GM18502 (cell line): ENCODE measurements at regions not wholly inside any gene's neighbourhood (a gene's known extent, or its start where the extent isn't known, plus 50 kb on each side); places are given as distances from the start of the nearest gene placed in this dataset.

ENCODE experiments used
- ATAC-seq: cut with Tn5 transposase; IDR thresholded peaks from one replicate; pipeline ENCODE4 v1.9.1; 2021; ENCODE audit warnings: mild to moderate bottlenecking; ENCODE audit not compliant: unreplicated experiment, poor library complexity

GRCh38 chr1:83691953-83692500 lies 306.9 kb downstream of the TTLL7 start:
- ATAC-seq = no peak

DNA sequence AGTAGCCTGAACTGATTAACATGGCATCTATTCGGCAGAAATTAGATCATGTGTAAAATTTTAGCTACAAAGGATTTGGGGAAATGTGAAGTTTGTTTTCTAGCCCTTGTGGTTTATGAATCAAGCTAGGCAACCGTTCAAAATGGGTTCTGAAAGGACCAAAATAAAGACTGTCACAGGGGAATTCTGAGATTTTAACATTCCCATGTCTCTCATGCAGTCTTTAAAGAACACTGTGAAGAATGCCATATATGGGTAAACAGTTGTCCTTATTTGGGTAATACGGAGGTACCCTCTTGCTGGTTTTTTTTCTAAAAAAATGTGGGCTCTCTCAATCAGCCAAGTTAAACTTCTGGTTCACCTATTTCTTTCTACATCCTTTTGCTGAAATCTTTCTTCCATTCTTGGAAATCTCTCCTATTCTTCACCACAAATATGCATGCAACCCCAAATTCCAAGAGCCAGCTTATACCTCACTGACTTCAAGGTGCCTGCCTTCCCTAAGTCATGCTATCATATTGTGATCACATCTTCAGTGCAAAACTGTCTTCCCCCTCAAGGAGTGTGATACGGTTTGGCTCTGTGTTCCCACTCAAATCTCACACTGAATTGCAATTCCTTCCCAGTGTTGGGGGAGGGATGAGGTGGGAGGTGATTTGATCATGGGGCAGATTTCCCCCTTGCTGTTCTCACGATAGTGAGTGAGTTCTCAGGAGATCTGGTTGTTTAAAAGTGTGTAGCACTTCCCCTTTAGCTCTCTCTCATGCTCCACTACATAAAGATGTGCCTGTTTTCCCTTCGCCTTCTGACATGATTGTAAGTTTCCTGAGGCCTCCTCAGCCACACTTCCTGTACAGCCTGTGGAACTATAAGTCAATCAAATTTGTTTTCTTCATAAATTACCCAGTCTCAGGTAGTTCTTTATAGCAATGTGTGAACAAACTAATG lies 308.7 kb downstream of the TTLL7 start:
- no peak for ATAC-seq

DNA sequence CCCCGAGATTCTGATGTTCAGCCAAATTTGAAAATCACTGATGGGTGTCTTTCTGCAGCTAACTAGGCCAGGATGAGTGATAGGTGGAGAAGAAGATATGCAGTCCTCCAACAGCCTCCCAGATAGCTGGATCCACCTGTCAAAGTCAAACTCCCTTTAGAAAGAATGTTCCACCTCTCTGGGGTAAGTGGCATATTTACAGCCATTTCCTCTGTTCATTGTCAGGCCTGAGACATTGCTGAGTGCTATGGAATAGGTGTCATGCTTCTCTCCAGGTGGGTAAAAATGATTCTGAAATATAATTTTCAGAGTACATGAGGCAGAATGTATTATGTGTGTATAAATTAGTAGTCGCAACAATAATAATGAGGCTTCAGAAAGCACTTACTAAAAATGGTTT lies 316.8 kb downstream of the TTLL7 start:
- ATAC-seq = no peak

DNA sequence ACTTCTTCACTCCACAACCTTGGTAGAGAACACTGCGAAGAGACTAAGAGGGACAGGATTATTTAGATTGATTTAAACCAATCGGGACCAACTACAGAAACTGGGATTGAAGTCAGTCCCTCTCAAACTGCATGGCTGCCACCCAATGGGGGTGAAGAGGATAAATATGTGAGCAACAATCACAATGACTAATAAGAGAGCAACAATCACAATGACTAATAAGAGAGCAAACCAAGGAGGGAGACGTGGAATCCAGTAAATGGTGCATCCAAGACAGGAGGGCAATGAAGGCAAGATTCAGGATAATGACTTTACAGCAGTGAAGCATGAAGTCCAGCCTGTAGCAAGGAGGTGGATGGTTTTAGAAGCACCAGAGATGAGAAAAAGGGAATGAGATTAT lies 322.8 kb downstream of the TTLL7 start:
- no peak for ATAC-seq

GRCh38 chr1:83673312-83673711 lies 325.6 kb downstream of the TTLL7 start:
- peak; percentile 80 for ATAC-seq

DNA sequence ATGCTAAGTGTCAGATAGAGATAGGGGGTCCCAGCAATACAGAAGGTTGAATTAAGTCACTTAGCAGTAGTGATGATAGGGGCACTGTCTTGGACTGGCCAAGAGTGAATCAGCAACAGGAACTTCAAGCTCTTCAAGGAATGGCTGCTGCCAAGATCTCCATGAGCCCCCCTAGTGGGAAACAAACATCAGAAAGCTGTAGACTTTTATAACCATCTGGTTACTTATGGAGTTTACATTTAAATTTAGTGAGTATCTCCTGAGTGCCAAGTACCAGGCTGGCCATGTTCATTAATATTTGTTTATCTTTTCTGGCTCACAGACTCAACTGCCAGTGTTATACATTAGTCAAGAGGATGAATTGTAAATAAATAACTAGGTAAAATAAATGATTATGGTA lies 327.3 kb downstream of the TTLL7 start:
- ATAC-seq = no peak

DNA sequence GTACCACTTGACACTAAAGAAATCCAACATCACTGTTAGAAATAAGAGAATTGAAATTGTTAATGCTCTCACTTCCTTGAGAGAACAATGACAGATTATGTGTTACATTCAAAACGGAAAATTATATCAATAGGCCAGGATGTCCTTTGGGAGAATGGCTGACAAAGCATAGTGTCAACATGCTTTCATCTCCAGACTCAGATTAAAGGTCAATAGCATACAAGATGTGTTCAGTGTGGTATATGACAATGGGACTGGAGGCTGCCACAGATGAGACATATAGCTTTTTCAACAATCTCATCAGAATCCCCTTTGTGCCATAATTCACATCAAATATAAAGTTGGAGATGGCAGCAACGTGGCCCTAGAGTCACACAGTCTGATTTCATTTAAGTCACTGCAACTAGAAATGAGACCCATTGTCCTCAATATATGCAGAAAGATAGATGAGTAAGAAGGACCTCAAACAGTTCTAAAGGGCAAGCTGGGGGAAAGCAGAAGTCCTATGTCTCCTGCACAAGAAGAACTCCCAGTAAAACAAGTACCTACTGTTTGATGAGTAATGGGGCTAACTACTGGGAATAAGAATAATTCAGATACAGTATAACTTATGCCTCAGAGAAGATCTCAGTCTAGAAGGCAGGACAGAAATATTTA lies 327.9 kb downstream of the TTLL7 start:
- no peak for ATAC-seq

DNA sequence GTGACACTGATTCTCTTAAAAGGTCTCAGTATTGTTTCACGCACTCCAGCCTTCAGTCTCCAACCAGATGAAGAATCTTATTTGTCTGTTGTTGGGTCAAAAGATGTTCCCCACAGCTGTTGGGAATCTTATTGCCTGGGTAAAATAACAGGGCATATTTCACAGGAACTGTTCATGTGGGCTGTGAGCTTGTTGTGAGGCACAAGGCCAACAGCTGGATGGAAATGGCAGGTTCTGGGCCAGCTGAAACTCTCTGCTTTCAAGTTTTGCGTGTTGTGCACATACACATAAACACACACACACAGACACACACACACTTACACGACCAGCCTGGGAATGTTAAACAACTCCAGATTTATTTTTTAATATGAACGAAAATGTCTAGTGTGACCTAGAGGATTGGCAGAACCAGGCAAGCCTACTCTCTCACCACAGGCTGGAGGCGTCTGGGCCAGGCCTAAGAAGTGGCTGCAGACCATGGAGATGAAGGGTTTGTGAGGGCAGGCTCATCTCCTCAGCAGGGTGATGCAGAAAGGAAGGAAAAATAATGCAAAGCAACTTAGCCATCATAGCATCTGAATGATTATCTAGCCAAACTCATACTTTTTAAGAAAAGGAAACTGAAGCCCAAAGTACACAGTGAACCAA lies 357.0 kb downstream of the TTLL7 start:
- no peak for ATAC-seq

DNA sequence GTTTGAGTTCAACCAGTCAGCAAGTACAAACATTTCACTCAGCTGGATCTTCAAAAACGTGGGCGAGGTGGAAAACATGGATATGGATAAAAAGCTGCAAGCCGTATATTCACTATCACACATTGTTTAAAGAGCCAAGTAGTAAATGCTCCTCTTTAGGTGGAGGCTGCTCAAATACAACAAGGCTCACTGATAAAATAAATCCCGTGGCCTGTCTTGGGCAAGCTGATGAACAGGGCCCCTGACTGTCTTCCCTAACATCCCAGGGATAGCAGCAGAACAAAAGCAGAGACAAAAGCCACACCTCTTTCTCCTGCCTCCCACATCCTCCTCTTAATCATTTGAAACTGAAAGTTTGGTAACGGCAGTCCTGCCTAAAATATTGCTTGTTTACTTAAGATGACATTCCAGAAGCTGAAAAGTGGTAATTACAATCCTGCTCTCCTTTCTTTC lies 357.7 kb downstream of the TTLL7 start:
- ATAC-seq = no peak

- no peak for ATAC-seq
Observed at GRCh38 chr1:83639785-83640184, 359.1 kb downstream of the TTLL7 start.

- ATAC-seq = no peak
Observed at GRCh38 chr1:83637586-83637985, 361.3 kb downstream of the TTLL7 start.

DNA sequence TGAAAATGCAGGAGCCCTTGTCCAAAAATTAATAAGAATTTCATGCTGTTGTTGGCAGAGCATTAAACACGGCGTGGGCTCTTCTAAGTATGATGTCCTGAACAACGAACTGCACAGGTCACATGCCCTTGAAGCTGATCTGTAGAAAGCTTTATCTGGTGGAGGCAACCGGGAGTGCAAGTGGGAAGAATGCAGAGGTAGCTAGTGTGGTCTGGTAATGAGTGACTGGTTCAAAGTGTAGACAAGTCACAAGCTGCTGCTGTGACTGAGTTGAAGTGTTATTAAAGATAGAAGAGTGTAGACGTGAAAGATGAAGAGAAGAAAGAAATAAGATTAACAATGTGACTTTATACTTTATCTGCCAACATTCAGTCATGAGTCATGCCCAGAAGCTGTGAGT lies 361.9 kb downstream of the TTLL7 start:
- ATAC-seq = no peak

GRCh38 chr1:83632906-83633305 lies 366.0 kb downstream of the TTLL7 start:
- ATAC-seq = no peak

DNA sequence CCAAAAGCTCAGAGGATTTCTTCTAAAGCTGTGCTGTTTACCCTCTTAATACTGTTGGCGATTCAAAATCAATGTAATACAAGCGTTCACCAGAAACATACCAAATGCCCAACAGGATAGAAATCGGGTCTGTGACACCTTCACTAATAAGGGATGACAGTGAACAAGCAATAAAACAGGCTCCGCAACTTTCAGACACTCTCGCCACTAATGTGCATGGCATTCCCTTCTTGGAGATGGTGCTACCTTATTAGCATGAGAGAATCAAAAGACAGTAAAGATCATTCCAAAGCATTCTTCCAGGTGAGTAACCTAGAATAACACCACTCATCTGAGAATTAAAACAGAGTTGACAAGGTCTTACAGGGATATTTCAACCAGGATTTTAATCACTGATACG lies 367.1 kb downstream of the TTLL7 start:
- ATAC-seq = no peak

- no peak for ATAC-seq
Observed at GRCh38 chr1:83627045-83627444, 371.9 kb downstream of the TTLL7 start.

- ATAC-seq = no peak
Observed at GRCh38 chr1:83626603-83627002, 372.3 kb downstream of the TTLL7 start.

GRCh38 chr1:83625646-83626045 lies 373.3 kb downstream of the TTLL7 start:
- no peak for ATAC-seq

DNA sequence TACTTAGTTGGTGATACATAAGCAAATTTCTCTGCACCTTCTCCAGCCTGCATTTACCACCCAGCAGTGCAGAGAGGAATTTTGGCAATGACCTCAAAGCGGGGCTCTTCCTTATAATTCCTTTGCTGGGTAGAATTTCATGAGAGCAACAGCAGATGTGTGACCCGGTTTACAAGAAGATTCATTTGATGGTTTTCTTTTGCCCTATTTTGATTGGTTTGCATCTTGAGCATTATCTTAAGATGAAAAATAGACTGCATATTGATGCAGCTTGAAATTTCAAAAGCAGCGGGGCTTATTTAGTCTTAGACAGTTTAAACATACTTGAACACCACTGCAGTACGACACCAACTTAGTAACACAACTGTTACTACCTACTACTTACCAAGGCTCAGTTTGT lies 378.9 kb downstream of the TTLL7 start:
- ATAC-seq = no peak

- no peak for ATAC-seq
Observed at GRCh38 chr1:83619170-83619896, 379.6 kb downstream of the TTLL7 start.

GRCh38 chr1:83617883-83618282 lies 381.0 kb downstream of the TTLL7 start:
- no peak for ATAC-seq
